Endodermal cell (in vitro differentiated cells): ENCODE measurements at regions not wholly inside any gene's neighbourhood (a gene's known extent, or its start where the extent isn't known, plus 50 kb on each side); places are given as distances from the start of the nearest gene placed in this dataset.

Experiments
- DNase-seq: peaks from one replicate; pipeline ENCODE4 v3.0.0-alpha.2; 2017
- H3K27ac ChIP-seq: 2 replicates; pipeline ENCODE4 v1.5.1; 2013; ENCODE audit warnings: mild to moderate bottlenecking, low read depth, low read length, moderate library complexity
- H3K27me3 ChIP-seq: 2 replicates; pipeline ENCODE4 v1.6.1; 2013; ENCODE audit warnings: mild to moderate bottlenecking, low read length, moderate library complexity; ENCODE audit not compliant: insufficient read depth, control insufficient read depth, poor library complexity, severe bottlenecking
- H3K36me3 ChIP-seq: 2 replicates; pipeline ENCODE4 v1.7.0; 2013; ENCODE audit warnings: mild to moderate bottlenecking, low read length, moderate library complexity; ENCODE audit not compliant: control insufficient read depth, insufficient read depth
- H3K4me1 ChIP-seq: one replicate; pipeline ENCODE4 v1.7.0; 2013; ENCODE audit warnings: low read length; ENCODE audit not compliant: control insufficient read depth, insufficient read depth
- H3K4me3 ChIP-seq: 2 replicates; pipeline ENCODE4 v1.5.1; 2013; ENCODE audit warnings: mild to moderate bottlenecking, low read length, moderate library complexity
- H3K9ac ChIP-seq: 2 replicates; pipeline ENCODE4 v1.6.1; 2013; ENCODE audit warnings: mild to moderate bottlenecking, low read length, moderate library complexity; ENCODE audit not compliant: poor library complexity, severe bottlenecking; ENCODE audit errors: extremely low read depth
- H3K9me3 ChIP-seq: 2 replicates; pipeline ENCODE4 v1.6.1; 2013; ENCODE audit warnings: mild to moderate bottlenecking, low read length, moderate library complexity; ENCODE audit not compliant: control insufficient read depth
- H3K27ac Mint-ChIP-seq: 2 replicates; pipeline ENCODE4 v1.8.0; 2020; ENCODE audit warnings: mixed read lengths
- H3K27me3 Mint-ChIP-seq: 2 replicates; pipeline ENCODE4 v1.8.0; 2021; ENCODE audit warnings: mild to moderate bottlenecking, mixed read lengths; ENCODE audit not compliant: insufficient read depth
- H3K36me3 Mint-ChIP-seq: 2 replicates; pipeline ENCODE4 v1.8.0; 2020; ENCODE audit warnings: low read depth, mixed read lengths
- H3K4me1 Mint-ChIP-seq: 2 replicates; pipeline ENCODE4 v1.8.0; 2020; ENCODE audit warnings: mixed read lengths
- H3K4me3 Mint-ChIP-seq: 2 replicates; pipeline ENCODE4 v1.8.0; 2020; ENCODE audit warnings: mild to moderate bottlenecking, moderate library complexity, mixed read lengths
- H3K9me3 Mint-ChIP-seq: 2 replicates; pipeline ENCODE4 v1.8.0; 2020; ENCODE audit warnings: mild to moderate bottlenecking, mixed read lengths
- WGBS, 2 experiments: methylation state at CpG; one replicate each; pipeline versions ENCODE4 v1.1.5 to v1.1.7; 2013; ENCODE audit warnings: missing lambda C conversion rate in 2 of 2, mixed read lengths in 1 of 2; ENCODE audit not compliant: insufficient coverage in 1 of 2, insufficient read length in 1 of 2; 5-methylcytosine and 5-hydroxymethylcytosine counted together
- TF ChIP-seq, protein P1 (sequence below): fragments of 200-600 bp; sonication (generic); conservative IDR thresholded peaks from 2 replicates; pipeline ENCODE4 v1.5.0; 2021; ENCODE audit warnings: antibody characterized with exemption, mild to moderate bottlenecking

DNA sequence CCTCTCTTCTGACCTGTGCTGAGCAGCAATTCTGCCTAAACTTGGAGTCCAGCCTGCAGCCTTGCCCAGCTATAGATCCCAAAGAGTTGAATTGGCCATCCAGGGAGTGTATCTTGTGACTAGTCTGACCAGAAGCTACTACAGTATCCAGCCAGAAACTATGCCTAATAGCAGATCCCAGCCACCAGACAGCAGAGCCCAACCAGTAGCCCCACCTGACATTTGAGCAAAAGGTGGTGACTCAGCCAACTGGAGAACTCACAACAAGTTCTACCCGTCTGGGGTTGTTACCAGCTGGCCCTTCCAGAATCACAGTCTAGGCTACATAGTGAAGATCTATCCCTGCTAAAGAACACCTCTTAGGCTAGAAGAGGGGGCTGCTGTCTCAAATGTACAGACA is 315.0 kb downstream of the CRPPA start:
- no peaks in the 10 kb centered on the region for H3K4me1 Mint-ChIP-seq
- H3K27me3 Mint-ChIP-seq: no peaks in the 10 kb centered on the region
- Histone ChIP-seq H3K27ac (no peak overlapping the region), H3K4me3 (no peak overlapping the region), H3K9ac (no peak overlapping the region), H3K9me3 (peaks cover 55% of the 10 kb centered on the region), H3K27me3 (no peaks in the 10 kb centered on the region), H3K36me3 (no peaks in the 10 kb centered on the region), H3K4me1 (no peaks in the 10 kb centered on the region)
- no peak for DNase-seq
- 95% methylated on average over 1 of the region's 1 CpG; no CpG with 5 or more reads in 1 of the 2 experiments for WGBS, 2 experiments
- H3K36me3 Mint-ChIP-seq: no peaks in the 10 kb centered on the region
- H3K27ac Mint-ChIP-seq: no peak overlapping the region
- H3K9me3 Mint-ChIP-seq: peaks cover 58% of the 10 kb centered on the region
- no peak overlapping the region for H3K4me3 Mint-ChIP-seq
- TF ChIP-seq, protein P1, sequence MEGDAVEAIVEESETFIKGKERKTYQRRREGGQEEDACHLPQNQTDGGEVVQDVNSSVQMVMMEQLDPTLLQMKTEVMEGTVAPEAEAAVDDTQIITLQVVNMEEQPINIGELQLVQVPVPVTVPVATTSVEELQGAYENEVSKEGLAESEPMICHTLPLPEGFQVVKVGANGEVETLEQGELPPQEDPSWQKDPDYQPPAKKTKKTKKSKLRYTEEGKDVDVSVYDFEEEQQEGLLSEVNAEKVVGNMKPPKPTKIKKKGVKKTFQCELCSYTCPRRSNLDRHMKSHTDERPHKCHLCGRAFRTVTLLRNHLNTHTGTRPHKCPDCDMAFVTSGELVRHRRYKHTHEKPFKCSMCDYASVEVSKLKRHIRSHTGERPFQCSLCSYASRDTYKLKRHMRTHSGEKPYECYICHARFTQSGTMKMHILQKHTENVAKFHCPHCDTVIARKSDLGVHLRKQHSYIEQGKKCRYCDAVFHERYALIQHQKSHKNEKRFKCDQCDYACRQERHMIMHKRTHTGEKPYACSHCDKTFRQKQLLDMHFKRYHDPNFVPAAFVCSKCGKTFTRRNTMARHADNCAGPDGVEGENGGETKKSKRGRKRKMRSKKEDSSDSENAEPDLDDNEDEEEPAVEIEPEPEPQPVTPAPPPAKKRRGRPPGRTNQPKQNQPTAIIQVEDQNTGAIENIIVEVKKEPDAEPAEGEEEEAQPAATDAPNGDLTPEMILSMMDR: no peak

DNA sequence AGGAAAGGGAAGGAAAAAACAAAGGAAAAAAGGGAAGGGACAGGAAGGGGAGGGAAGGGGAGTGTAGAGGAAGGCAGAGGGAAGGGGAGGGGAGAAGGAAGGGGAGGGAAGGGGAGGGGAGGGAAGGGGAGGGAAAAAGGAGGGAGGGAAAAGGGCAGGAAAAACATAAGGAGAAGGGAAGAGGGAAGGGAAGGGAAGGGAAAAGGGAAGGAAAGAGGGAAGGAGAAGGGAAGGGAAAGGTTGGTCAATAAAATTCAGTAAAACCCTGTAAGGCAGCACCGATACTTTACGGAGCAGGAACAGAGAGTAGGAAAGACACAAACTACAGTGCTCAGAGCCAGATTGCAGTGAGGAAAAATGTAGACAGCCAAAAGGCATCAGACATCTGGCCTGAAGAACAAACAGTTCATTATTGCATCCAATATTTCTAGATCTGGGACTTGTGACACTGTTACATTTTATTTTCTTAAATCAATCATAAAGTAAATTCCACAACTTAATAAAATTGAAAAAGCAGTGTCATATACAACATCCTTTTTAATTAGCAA is 322.0 kb downstream of the CRPPA start:
- peaks cover 3% of the 10 kb centered on the region for H3K4me1 ChIP-seq
- Mint-ChIP-seq H3K27ac (no peak overlapping the region), H3K4me1 (peaks cover 10% of the 10 kb centered on the region), H3K9me3 (peaks cover 11% of the 10 kb centered on the region), H3K4me3 (no peak overlapping the region), H3K36me3 (no peaks in the 10 kb centered on the region), H3K27me3 (no peaks in the 10 kb centered on the region)
- H3K4me3 ChIP-seq: no peak overlapping the region
- H3K9me3 ChIP-seq: no peaks in the 10 kb centered on the region
- H3K9ac ChIP-seq: no peak overlapping the region
- no peaks in the 10 kb centered on the region for H3K36me3 ChIP-seq
- no peaks in the 10 kb centered on the region for H3K27me3 ChIP-seq
- no peak overlapping the region for H3K27ac ChIP-seq
- 95 to 100% methylated on average over 2 of the region's 2 CpGs for WGBS, 2 experiments
- DNase-seq: no peak
- TF ChIP-seq, protein P1: no peak

DNA sequence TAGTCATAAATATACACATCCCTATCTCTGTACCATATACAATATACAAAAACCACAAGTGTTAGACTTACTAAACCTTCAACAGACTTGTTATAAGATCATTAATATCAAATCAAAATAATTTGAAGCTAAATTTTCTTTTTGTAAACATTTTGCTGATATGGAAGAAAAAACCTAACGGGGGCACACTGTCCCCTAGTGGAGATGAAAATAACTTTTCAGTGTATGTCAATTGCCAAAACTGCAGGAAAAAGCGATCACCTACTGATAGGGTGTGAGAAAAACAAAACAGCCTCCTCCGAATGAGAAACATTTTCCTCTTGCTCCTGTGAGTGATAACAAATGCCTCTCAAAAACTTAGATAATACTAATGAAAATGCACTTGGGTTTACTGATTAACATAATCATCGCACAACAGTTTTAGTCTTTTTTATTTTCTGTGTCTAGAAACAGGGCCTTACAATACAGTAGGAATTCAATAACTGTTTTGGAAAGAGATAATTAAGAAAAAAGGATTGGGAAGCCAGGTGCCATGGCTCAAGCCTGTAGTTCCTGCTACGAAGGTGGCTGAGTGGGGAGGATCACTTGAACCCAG is 322.7 kb downstream of the CRPPA start:
- Histone ChIP-seq H3K27me3 (no peaks in the 10 kb centered on the region), H3K36me3 (no peaks in the 10 kb centered on the region), H3K27ac (no peak overlapping the region), H3K9me3 (no peaks in the 10 kb centered on the region), H3K4me3 (no peak overlapping the region), H3K4me1 (peaks cover 3% of the 10 kb centered on the region), H3K9ac (no peak overlapping the region)
- TF ChIP-seq, protein P1: peak; percentile 93
- WGBS, 2 experiments: 52 to 61% methylated on average over 4 to 5 of the region's 5 CpGs
- H3K4me1 Mint-ChIP-seq: peaks cover 10% of the 10 kb centered on the region
- H3K27me3 Mint-ChIP-seq: no peaks in the 10 kb centered on the region
- peak; percentile 57 for DNase-seq
- H3K36me3 Mint-ChIP-seq: no peaks in the 10 kb centered on the region
- H3K4me3 Mint-ChIP-seq: no peak overlapping the region
- H3K27ac Mint-ChIP-seq: no peak overlapping the region
- H3K9me3 Mint-ChIP-seq: peaks cover 11% of the 10 kb centered on the region
